ENCODE measurements at regions not wholly inside any gene's neighbourhood (a gene's known extent, or its start where the extent isn't known, plus 50 kb on each side); places are given as distances from the start of the nearest gene placed in this dataset.

DNA sequence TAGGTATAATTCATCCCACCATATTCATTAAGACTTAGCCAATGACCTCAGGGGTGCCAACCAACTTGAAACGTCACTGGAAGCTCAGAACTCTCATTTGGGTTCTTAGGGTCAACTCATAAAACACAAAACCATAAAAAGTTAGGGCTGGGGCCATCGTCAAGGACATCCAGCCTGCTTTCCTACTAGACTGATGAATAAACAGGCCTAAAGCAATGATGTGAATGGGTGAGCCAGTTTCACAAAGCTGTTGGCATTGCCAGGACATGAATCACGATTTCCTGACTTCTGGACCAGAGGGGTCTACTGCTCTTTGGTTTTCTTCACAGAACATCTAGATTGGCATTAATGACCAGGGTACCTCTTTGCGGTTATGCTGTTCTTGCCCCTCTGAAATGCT lies 64.7 kb downstream of the EOMES start:
- Histone ChIP-seq H3K4me3 (no peak overlapping the region), H3K4me1 (no peaks in the 10 kb centered on the region), H3K36me3 (no peaks in the 10 kb centered on the region), H3K27ac (no peak overlapping the region), H3K27me3 (no peaks in the 10 kb centered on the region), H3K9me3 (no peaks in the 10 kb centered on the region)
- no peak for DNase-seq
- no peak for TF ChIP-seq CTCF (IDR thresholded peaks at IDR 0.05)
- 92 to 93% methylated on average over 4 of the region's 4 CpGs for WGBS, 2 donors
- intact Hi-C loops (cut with DNase I): loop anchor here in 1 of 10 donors (10.0 kb wide), 1 partner anchor 163 kb away; no protein-coding TSS in a partner anchor
- ATAC-seq: no peak

DNA sequence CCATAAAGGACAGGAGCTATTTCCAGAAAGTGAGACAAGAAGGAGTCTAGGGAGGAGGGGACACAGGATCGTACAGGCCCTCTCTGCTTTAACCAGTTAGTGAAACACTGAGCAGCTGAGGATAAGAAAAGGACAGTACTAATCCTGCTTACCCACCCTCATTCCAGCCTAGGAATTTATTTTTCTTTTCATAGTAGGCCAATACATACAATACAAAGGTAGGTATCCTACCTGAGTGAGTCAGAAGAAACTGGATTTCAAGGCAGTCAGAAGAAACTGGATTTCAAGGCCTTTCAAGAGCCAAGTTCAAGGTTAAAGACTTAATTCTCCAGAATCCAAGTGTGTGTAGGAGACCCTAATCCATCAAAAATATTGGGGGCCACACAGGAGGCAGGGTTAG lies 65.3 kb downstream of the EOMES start:
- TF ChIP-seq CTCF (IDR thresholded peaks at IDR 0.05): no peak
- Histone ChIP-seq H3K9me3 (no peaks in the 10 kb centered on the region), H3K36me3 (no peaks in the 10 kb centered on the region), H3K4me3 (no peak overlapping the region), H3K4me1 (no peaks in the 10 kb centered on the region), H3K27ac (no peak overlapping the region), H3K27me3 (no peaks in the 10 kb centered on the region)
- DNase-seq (no peak), ATAC-seq (no peak)
- WGBS, 2 donors: 77 to 88% methylated on average over 1 of the region's 1 CpG
- intact Hi-C loops (cut with DNase I): loop anchor here in 1 of 10 donors (10.0 kb wide), 1 partner anchor 162 kb away; no protein-coding TSS in a partner anchor

- ATAC-seq (no peak), DNase-seq (no peak)
- Histone ChIP-seq H3K36me3 (no peaks in the 10 kb centered on the region), H3K4me1 (no peaks in the 10 kb centered on the region), H3K4me3 (no peak overlapping the region), H3K27me3 (no peaks in the 10 kb centered on the region), H3K27ac (no peak overlapping the region), H3K9me3 (no peaks in the 10 kb centered on the region)
- intact Hi-C loops (cut with DNase I): loop anchor here in 1 of 10 donors (10.0 kb wide), 1 partner anchor 161 kb away; no protein-coding TSS in a partner anchor
- TF ChIP-seq CTCF (IDR thresholded peaks at IDR 0.05): no peak
- 82 to 84% methylated on average over 5 of the region's 5 CpGs for WGBS, 2 donors
Observed at GRCh38 chr3:27655547-27655946, 66.6 kb downstream of the EOMES start.

DNA sequence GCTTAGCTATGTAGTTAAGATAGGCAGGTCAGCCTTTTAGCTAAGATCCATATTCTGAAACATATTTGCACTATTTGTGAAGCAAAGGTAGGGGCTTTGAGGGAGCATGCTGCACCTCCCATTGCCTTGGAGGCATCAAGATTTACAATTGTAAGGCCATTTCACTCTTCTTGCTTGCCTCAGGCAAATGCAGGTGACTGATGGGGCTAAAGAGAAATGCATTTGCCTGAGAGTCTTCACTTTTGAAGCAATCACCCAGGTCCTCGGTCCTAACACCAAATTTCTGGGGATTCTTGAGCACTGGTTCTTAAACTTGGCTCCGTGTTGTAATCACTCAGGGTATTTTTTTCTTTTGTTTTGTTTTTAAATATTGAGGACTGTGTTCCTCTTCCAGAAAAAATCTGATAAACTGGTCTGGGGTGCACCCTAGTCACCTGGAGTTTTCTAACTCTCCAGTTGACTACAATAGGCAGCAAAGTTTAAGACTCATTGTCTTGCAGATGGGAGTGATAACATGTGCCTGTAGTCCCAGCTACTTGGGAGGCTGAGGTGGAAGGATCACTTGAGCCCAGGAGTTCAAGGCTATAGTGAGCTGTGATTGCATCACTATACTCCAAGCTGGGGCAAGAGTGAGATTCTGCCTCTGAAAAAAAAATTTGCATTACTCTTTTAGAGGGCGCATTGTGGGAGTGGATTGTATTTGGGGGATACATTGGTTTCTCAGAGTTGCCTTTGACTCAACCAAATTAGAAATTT lies 68.1 kb downstream of the EOMES start:
- no peak overlapping the region for H3K27ac ChIP-seq
- ATAC-seq: no peak
- no peaks in the 10 kb centered on the region for H3K9me3 ChIP-seq
- TF ChIP-seq CTCF (IDR thresholded peaks at IDR 0.05): no peak
- no peak for DNase-seq
- H3K36me3 ChIP-seq: no peaks in the 10 kb centered on the region
- intact Hi-C loops (cut with DNase I): loop anchor here in 1 of 10 donors (10.0 kb wide), 1 partner anchor 159 kb away; no protein-coding TSS in a partner anchor
- no peak overlapping the region for H3K4me3 ChIP-seq
- 80 to 83% methylated on average over 3 of the region's 3 CpGs for WGBS, 2 donors
- no peaks in the 10 kb centered on the region for H3K4me1 ChIP-seq
- H3K27me3 ChIP-seq: no peaks in the 10 kb centered on the region
